ENCODE measurements at regions not wholly inside any gene's neighbourhood (a gene's known extent, or its start where the extent isn't known, plus 50 kb on each side); places are given as distances from the start of the nearest gene placed in this dataset.

GRCh38 chr3:117928836-117929235, 1105.8 kb downstream of the IGSF11 start:
- no peak for DNase-seq
- no peaks in the 10 kb centered on the region for H3K27me3 ChIP-seq
- H3K4me3 ChIP-seq: no peak overlapping the region
- H3K4me1 ChIP-seq (replicated peaks in 1 of 2): no peaks in the 10 kb centered on the region
- H3K27ac ChIP-seq: no peak overlapping the region
- H3K36me3 ChIP-seq (replicated peaks in 1 of 2): no peaks in the 10 kb centered on the region
- no peak for TF ChIP-seq CTCF (IDR thresholded peaks at IDR 0.05)
- TF ChIP-seq POLR2A (IDR thresholded peaks at IDR 0.05): no peak
- intact Hi-C loops (cut with DNase I): no loop called here
- peaks cover 0 to under 1% (median 0%) of the 10 kb centered on the region in 3 donors for H3K9me3 ChIP-seq (replicated peaks in 1 of 3)

DNA sequence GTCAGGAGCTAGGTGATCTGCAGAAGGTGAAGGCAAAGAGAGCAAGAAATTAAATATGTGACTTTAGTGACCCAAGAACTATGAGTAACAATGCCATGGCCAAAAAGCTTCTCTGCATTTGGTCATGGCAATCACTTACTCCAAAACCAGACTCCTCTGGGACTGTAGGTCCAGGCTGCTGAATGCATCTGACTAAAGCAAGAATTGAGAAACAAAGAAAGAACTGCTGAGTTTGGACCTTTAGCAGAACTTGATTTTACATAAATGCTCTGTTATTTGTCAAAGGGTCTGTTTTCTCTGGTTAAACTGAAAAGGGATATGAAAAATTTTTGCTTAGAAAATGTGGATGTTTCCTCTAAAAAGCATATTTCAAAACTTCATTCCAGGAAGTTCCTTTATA, 1102.2 kb downstream of the IGSF11 start:
- TF ChIP-seq POLR2A (IDR thresholded peaks at IDR 0.05): no peak
- TF ChIP-seq CTCF (IDR thresholded peaks at IDR 0.05): no peak
- intact Hi-C loops (cut with DNase I): no loop called here

GRCh38 chr3:117936159-117936558, 1098.5 kb downstream of the IGSF11 start:
- intact Hi-C loops (cut with DNase I): no loop called here
- Histone ChIP-seq H3K27me3 (no peaks in the 10 kb centered on the region), H3K36me3 (replicated peaks in 1 of 2) (no peaks in the 10 kb centered on the region), H3K9me3 (replicated peaks in 1 of 3) (peaks cover 0 to 5% (median 0%) of the 10 kb centered on the region in 3 donors), H3K27ac (no peak overlapping the region), H3K4me3 (no peak overlapping the region), H3K4me1 (replicated peaks in 1 of 2) (no peaks in the 10 kb centered on the region)
- no peak for TF ChIP-seq CTCF (IDR thresholded peaks at IDR 0.05)
- no peak for TF ChIP-seq POLR2A (IDR thresholded peaks at IDR 0.05)
- DNase-seq: no peak
- 85 to 98% (median 95%) methylated on average over 4 of the region's 4 CpGs for WGBS, 4 donors

More for the DNA sequence above, 1102.2 kb downstream of the IGSF11 start:
- H3K27me3 ChIP-seq: no peaks in the 10 kb centered on the region
- DNase-seq: no peak
- H3K4me1 ChIP-seq (replicated peaks in 1 of 2): no peaks in the 10 kb centered on the region
- peaks cover 0 to 5% (median 0%) of the 10 kb centered on the region in 3 donors for H3K9me3 ChIP-seq (replicated peaks in 1 of 3)
- H3K36me3 ChIP-seq (replicated peaks in 1 of 2): no peaks in the 10 kb centered on the region
- no peak overlapping the region for H3K4me3 ChIP-seq
- H3K27ac ChIP-seq: no peak overlapping the region

- H3K9me3 ChIP-seq (replicated peaks in 1 of 3): peaks cover 0 to 4% (median 0%) of the 10 kb centered on the region in 3 donors
- no peak for DNase-seq
- intact Hi-C loops (cut with DNase I): no loop called here
- no peak overlapping the region for H3K27ac ChIP-seq
- TF ChIP-seq CTCF (IDR thresholded peaks at IDR 0.05): no peak
- TF ChIP-seq POLR2A (IDR thresholded peaks at IDR 0.05): no peak
- H3K36me3 ChIP-seq (replicated peaks in 1 of 2): no peaks in the 10 kb centered on the region
- no peaks in the 10 kb centered on the region for H3K4me1 ChIP-seq (replicated peaks in 1 of 2)
- WGBS, 4 donors: 85 to 91% (median 88%) methylated on average over 2 of the region's 2 CpGs
- H3K27me3 ChIP-seq: no peaks in the 10 kb centered on the region
- no peak overlapping the region for H3K4me3 ChIP-seq
These were observed 1095.7 kb downstream of the IGSF11 start for GRCh38 chr3:117938974-117939373.

All from adrenal gland (tissue), 9 donors.